ENCODE measurements at regions not wholly inside any gene's neighbourhood (a gene's known extent, or its start where the extent isn't known, plus 50 kb on each side); places are given as distances from the start of the nearest gene placed in this dataset.

- H3K9me3 ChIP-seq (ENCODE audit: control insufficient read depth, low read length): no peaks in the 10 kb centered on the region
- WGBS, 2 experiments: 78 to 81% methylated on average over 3 of the region's 3 CpGs
- H3K4me3 ChIP-seq (ENCODE audit: insufficient read depth, low read depth, low read length): no peak overlapping the region
- no peaks in the 10 kb centered on the region for H3K36me3 ChIP-seq (ENCODE audit: control insufficient read depth, insufficient read depth, low read length)
- no peaks in the 10 kb centered on the region for H3K27me3 ChIP-seq (ENCODE audit: control insufficient read depth, insufficient read depth, low read length, poor library complexity, severe bottlenecking)
- H3K27ac ChIP-seq (ENCODE audit: insufficient read depth, low read depth, low read length, poor library complexity, severe bottlenecking): no peak overlapping the region
- H3K4me1 ChIP-seq (ENCODE audit: control insufficient read depth, insufficient read depth, low read length): no peaks in the 10 kb centered on the region
Observed at GRCh38 chr5:56710826-56711590, 104.3 kb upstream of the MAP3K1 start.

- Histone ChIP-seq H3K4me1 (ENCODE audit: control insufficient read depth, insufficient read depth, low read length) (no peaks in the 10 kb centered on the region), H3K9me3 (ENCODE audit: control insufficient read depth, low read length) (no peaks in the 10 kb centered on the region), H3K27ac (ENCODE audit: insufficient read depth, low read depth, low read length, poor library complexity, severe bottlenecking) (no peak overlapping the region), H3K36me3 (ENCODE audit: control insufficient read depth, insufficient read depth, low read length) (no peaks in the 10 kb centered on the region), H3K4me3 (ENCODE audit: insufficient read depth, low read depth, low read length) (no peak overlapping the region), H3K27me3 (ENCODE audit: control insufficient read depth, insufficient read depth, low read length, poor library complexity, severe bottlenecking) (no peaks in the 10 kb centered on the region)
- 96 to 98% methylated on average over 3 of the region's 3 CpGs for WGBS, 2 experiments
Observed at GRCh38 chr5:56706504-56706903, 108.8 kb upstream of the MAP3K1 start.

GRCh38 chr5:56705217-56705616 lies 110.1 kb upstream of the MAP3K1 start:
- Histone ChIP-seq H3K27ac (ENCODE audit: insufficient read depth, low read depth, low read length, poor library complexity, severe bottlenecking) (no peak overlapping the region), H3K9me3 (ENCODE audit: control insufficient read depth, low read length) (no peaks in the 10 kb centered on the region), H3K4me3 (ENCODE audit: insufficient read depth, low read depth, low read length) (no peak overlapping the region), H3K36me3 (ENCODE audit: control insufficient read depth, insufficient read depth, low read length) (no peaks in the 10 kb centered on the region), H3K4me1 (ENCODE audit: control insufficient read depth, insufficient read depth, low read length) (no peaks in the 10 kb centered on the region), H3K27me3 (ENCODE audit: control insufficient read depth, insufficient read depth, low read length, poor library complexity, severe bottlenecking) (no peaks in the 10 kb centered on the region)
- 81 to 84% methylated on average over 5 of the region's 5 CpGs for WGBS, 2 experiments

GRCh38 chr5:56703952-56704351 lies 111.4 kb upstream of the MAP3K1 start:
- no peaks in the 10 kb centered on the region for H3K27me3 ChIP-seq (ENCODE audit: control insufficient read depth, insufficient read depth, low read length, poor library complexity, severe bottlenecking)
- no peak overlapping the region for H3K27ac ChIP-seq (ENCODE audit: insufficient read depth, low read depth, low read length, poor library complexity, severe bottlenecking)
- peaks cover 10% of the 10 kb centered on the region for H3K4me1 ChIP-seq (ENCODE audit: control insufficient read depth, insufficient read depth, low read length)
- no peaks in the 10 kb centered on the region for H3K36me3 ChIP-seq (ENCODE audit: control insufficient read depth, insufficient read depth, low read length)
- no peak overlapping the region for H3K4me3 ChIP-seq (ENCODE audit: insufficient read depth, low read depth, low read length)
- H3K9me3 ChIP-seq (ENCODE audit: control insufficient read depth, low read length): no peaks in the 10 kb centered on the region
- WGBS, 2 experiments: 90 to 93% methylated on average over 2 of the region's 2 CpGs

- Histone ChIP-seq H3K4me1 (ENCODE audit: control insufficient read depth, insufficient read depth, low read length) (peaks cover 17% of the 10 kb centered on the region), H3K27me3 (ENCODE audit: control insufficient read depth, insufficient read depth, low read length, poor library complexity, severe bottlenecking) (no peaks in the 10 kb centered on the region), H3K27ac (ENCODE audit: insufficient read depth, low read depth, low read length, poor library complexity, severe bottlenecking) (no peak overlapping the region), H3K36me3 (ENCODE audit: control insufficient read depth, insufficient read depth, low read length) (no peaks in the 10 kb centered on the region), H3K9me3 (ENCODE audit: control insufficient read depth, low read length) (no peaks in the 10 kb centered on the region), H3K4me3 (ENCODE audit: insufficient read depth, low read depth, low read length) (no peak overlapping the region)
- WGBS, 2 experiments: 90 to 97% methylated on average over 4 of the region's 4 CpGs
Observed at GRCh38 chr5:56700711-56701110, 114.6 kb upstream of the MAP3K1 start.

- 10 to 13% methylated on average over 8 of the region's 8 CpGs for WGBS, 2 experiments
- H3K4me1 ChIP-seq (ENCODE audit: control insufficient read depth, insufficient read depth, low read length): peaks cover 17% of the 10 kb centered on the region
- no peak overlapping the region for H3K4me3 ChIP-seq (ENCODE audit: insufficient read depth, low read depth, low read length)
- no peaks in the 10 kb centered on the region for H3K27me3 ChIP-seq (ENCODE audit: control insufficient read depth, insufficient read depth, low read length, poor library complexity, severe bottlenecking)
- no peaks in the 10 kb centered on the region for H3K9me3 ChIP-seq (ENCODE audit: control insufficient read depth, low read length)
- H3K36me3 ChIP-seq (ENCODE audit: control insufficient read depth, insufficient read depth, low read length): no peaks in the 10 kb centered on the region
- H3K27ac ChIP-seq (ENCODE audit: insufficient read depth, low read depth, low read length, poor library complexity, severe bottlenecking): no peak overlapping the region
Observed at GRCh38 chr5:56699538-56699937, 115.8 kb upstream of the MAP3K1 start.

- Histone ChIP-seq H3K4me3 (ENCODE audit: insufficient read depth, low read depth, low read length) (no peak overlapping the region), H3K27me3 (ENCODE audit: control insufficient read depth, insufficient read depth, low read length, poor library complexity, severe bottlenecking) (no peaks in the 10 kb centered on the region), H3K9me3 (ENCODE audit: control insufficient read depth, low read length) (no peaks in the 10 kb centered on the region), H3K4me1 (ENCODE audit: control insufficient read depth, insufficient read depth, low read length) (peaks cover 17% of the 10 kb centered on the region), H3K27ac (ENCODE audit: insufficient read depth, low read depth, low read length, poor library complexity, severe bottlenecking) (no peak overlapping the region), H3K36me3 (ENCODE audit: control insufficient read depth, insufficient read depth, low read length) (no peaks in the 10 kb centered on the region)
- 49 to 61% methylated on average over 4 to 5 of the region's 5 CpGs for WGBS, 2 experiments
Observed at GRCh38 chr5:56698463-56699381, 116.6 kb upstream of the MAP3K1 start.

- H3K36me3 ChIP-seq (ENCODE audit: control insufficient read depth, insufficient read depth, low read length): no peaks in the 10 kb centered on the region
- no peaks in the 10 kb centered on the region for H3K9me3 ChIP-seq (ENCODE audit: control insufficient read depth, low read length)
- 88 to 93% methylated on average over 1 of the region's 1 CpG for WGBS, 2 experiments
- H3K27me3 ChIP-seq (ENCODE audit: control insufficient read depth, insufficient read depth, low read length, poor library complexity, severe bottlenecking): no peaks in the 10 kb centered on the region
- no peak overlapping the region for H3K27ac ChIP-seq (ENCODE audit: insufficient read depth, low read depth, low read length, poor library complexity, severe bottlenecking)
- peaks cover 17% of the 10 kb centered on the region for H3K4me1 ChIP-seq (ENCODE audit: control insufficient read depth, insufficient read depth, low read length)
- H3K4me3 ChIP-seq (ENCODE audit: insufficient read depth, low read depth, low read length): no peak overlapping the region
Observed at GRCh38 chr5:56696900-56697299, 118.4 kb upstream of the MAP3K1 start.

- WGBS, 2 experiments: 85 to 90% methylated on average over 5 of the region's 5 CpGs
- Histone ChIP-seq H3K9me3 (ENCODE audit: control insufficient read depth, low read length) (no peaks in the 10 kb centered on the region), H3K4me3 (ENCODE audit: insufficient read depth, low read depth, low read length) (no peak overlapping the region), H3K27ac (ENCODE audit: insufficient read depth, low read depth, low read length, poor library complexity, severe bottlenecking) (no peak overlapping the region), H3K4me1 (ENCODE audit: control insufficient read depth, insufficient read depth, low read length) (no peaks in the 10 kb centered on the region), H3K36me3 (ENCODE audit: control insufficient read depth, insufficient read depth, low read length) (no peaks in the 10 kb centered on the region), H3K27me3 (ENCODE audit: control insufficient read depth, insufficient read depth, low read length, poor library complexity, severe bottlenecking) (no peaks in the 10 kb centered on the region)
Observed at GRCh38 chr5:56693220-56693579, 122.1 kb upstream of the MAP3K1 start.

Measured in ectodermal cell (in vitro differentiated cells).